Tibial nerve (tissue), 4 donors: ENCODE measurements at regions not wholly inside any gene's neighbourhood (a gene's known extent, or its start where the extent isn't known, plus 50 kb on each side); places are given as distances from the start of the nearest gene placed in this dataset.

ENCODE experiments used
- DNase-seq, 2 donors: peaks; one replicate each; pipeline ENCODE4 v3.0.0-alpha.2; 2019; ENCODE audit warnings: low spot score in 2 of 2
- H3K27ac ChIP-seq, 4 donors: fragments of 200-600 bp; sonication (generic) in 3 of 4; one replicate each; pipeline ENCODE4 v1.5.1; 2017 to 2019; ENCODE audit warnings: mild to moderate bottlenecking in 1 of 4
- H3K27me3 ChIP-seq, 2 donors: fragments of 200-600 bp; sonication (generic) in 1 of 2; one replicate each; pipeline versions ENCODE4 v1.5.1 to v1.6.0; 2017 to 2019
- H3K36me3 ChIP-seq, 3 donors: fragments of 200-600 bp; sonication (generic); one replicate each; pipeline ENCODE4 v1.5.1; 2018 to 2019
- H3K4me1 ChIP-seq, 4 donors: fragments of 200-600 bp; sonication (generic) in 3 of 4; one replicate each; pipeline ENCODE4 v1.5.1; 2017 to 2019
- H3K4me3 ChIP-seq, 4 donors: fragments of 200-600 bp; sonication (generic) in 3 of 4; one replicate each; pipeline ENCODE4 v1.5.1; 2017 to 2019; ENCODE audit warnings: mild to moderate bottlenecking in 1 of 4, moderate library complexity in 1 of 4
- H3K9me3 ChIP-seq, 4 donors: fragments of 200-600 bp; sonication (generic) in 3 of 4; one replicate each; pipeline ENCODE4 v1.5.1; 2017 to 2019
- CTCF ChIP-seq, 5 experiments: fragments of 200-600 bp in 3 of 5; fragments of 450-650 bp in 2 of 5; sonication (generic) in 3 of 5; IDR thresholded peaks; one replicate each; pipeline ENCODE4 v1.5.1; 2016 to 2019; ENCODE audit warnings: antibody characterized with exemption in 5 of 5, mild to moderate bottlenecking in 3 of 5, moderate library complexity in 2 of 5
- EP300 ChIP-seq, 2 donors: sonication (generic); formaldehyde crosslinking; IDR thresholded peaks; one replicate each; pipeline ENCODE4 v1.6.1; 2017; ENCODE audit warnings: antibody characterized with exemption in 2 of 2, mild to moderate bottlenecking in 1 of 2
- POLR2A ChIP-seq, 2 donors: fragments of 450-650 bp; IDR thresholded peaks; one replicate each; pipeline ENCODE4 v1.6.1; 2017; ENCODE audit warnings: antibody characterized with exemption in 2 of 2, mild to moderate bottlenecking in 2 of 2, moderate library complexity in 2 of 2
- WGBS, 2 donors: methylation state at CpG; one replicate each; pipeline ENCODE4 v1.1.5; 2018; 5-methylcytosine and 5-hydroxymethylcytosine counted together

GRCh38 chr12:70049596-70050360 lies 193.5 kb upstream of the CNOT2 start:
- no peaks in the 10 kb centered on the region for H3K36me3 ChIP-seq
- H3K4me1 ChIP-seq: peaks cover 0 to 7% (median 0%) of the 10 kb centered on the region in 4 donors
- no peaks in the 10 kb centered on the region for H3K27me3 ChIP-seq
- H3K27ac ChIP-seq: no peak overlapping the region
- no peak overlapping the region for H3K4me3 ChIP-seq
- WGBS, 2 donors: 89 to 90% methylated on average over 5 of the region's 5 CpGs
- no peak for DNase-seq
- H3K9me3 ChIP-seq: no peaks in the 10 kb centered on the region
- TF ChIP-seq EP300 (IDR thresholded peaks at IDR 0.05) (no peak), POLR2A (IDR thresholded peaks at IDR 0.05) (no peak), CTCF (IDR thresholded peaks at IDR 0.05) (no peak)

- Histone ChIP-seq H3K9me3 (no peaks in the 10 kb centered on the region), H3K27me3 (no peaks in the 10 kb centered on the region), H3K4me1 (no peaks in the 10 kb centered on the region), H3K27ac (peak overlapping the region in 1 of 4 donors; percentile 9), H3K4me3 (no peak overlapping the region), H3K36me3 (no peaks in the 10 kb centered on the region)
- WGBS, 2 donors: 80 to 81% methylated on average over 1 of the region's 1 CpG
- DNase-seq: no peak
- TF ChIP-seq POLR2A (IDR thresholded peaks at IDR 0.05): no peak
- no peak for TF ChIP-seq EP300 (IDR thresholded peaks at IDR 0.05)
- TF ChIP-seq CTCF (IDR thresholded peaks at IDR 0.05): no peak
These were observed 190.8 kb upstream of the CNOT2 start for GRCh38 chr12:70052476-70052875.

- H3K27me3 ChIP-seq: no peaks in the 10 kb centered on the region
- H3K27ac ChIP-seq: peak overlapping the region in 1 of 4 donors; percentile 32
- TF ChIP-seq EP300 (IDR thresholded peaks at IDR 0.05) (peak in 1 of 2 donors; percentile 74), CTCF (IDR thresholded peaks at IDR 0.05) (no peak)
- WGBS, 2 donors: 60 to 73% methylated on average over 4 of the region's 4 CpGs
- H3K36me3 ChIP-seq: no peaks in the 10 kb centered on the region
- DNase-seq: peak in 1 of 2 donors; percentile 68
- no peak overlapping the region for H3K4me3 ChIP-seq
- no peaks in the 10 kb centered on the region for H3K4me1 ChIP-seq
- no peaks in the 10 kb centered on the region for H3K9me3 ChIP-seq
These were observed 190.2 kb upstream of the CNOT2 start for GRCh38 chr12:70052931-70053497.

- WGBS, 2 donors: 41 to 59% methylated on average over 1 of the region's 1 CpG
- Histone ChIP-seq H3K36me3 (no peaks in the 10 kb centered on the region), H3K27me3 (no peaks in the 10 kb centered on the region), H3K9me3 (peaks cover 0 to 8% (median 0%) of the 10 kb centered on the region in 4 donors), H3K4me3 (no peak overlapping the region), H3K27ac (no peak overlapping the region), H3K4me1 (no peaks in the 10 kb centered on the region)
- DNase-seq: no peak
- TF ChIP-seq EP300 (IDR thresholded peaks at IDR 0.05): no peak
- no peak for TF ChIP-seq CTCF (IDR thresholded peaks at IDR 0.05)
These were observed 183.9 kb upstream of the CNOT2 start for GRCh38 chr12:70059373-70059772.

GRCh38 chr12:70060634-70061033 lies 182.6 kb upstream of the CNOT2 start:
- H3K27me3 ChIP-seq: no peaks in the 10 kb centered on the region
- H3K9me3 ChIP-seq: peaks cover 0 to 8% (median 0%) of the 10 kb centered on the region in 4 donors
- H3K27ac ChIP-seq: no peak overlapping the region
- no peak overlapping the region for H3K4me3 ChIP-seq
- no peaks in the 10 kb centered on the region for H3K36me3 ChIP-seq
- TF ChIP-seq POLR2A (IDR thresholded peaks at IDR 0.05): no peak
- TF ChIP-seq EP300 (IDR thresholded peaks at IDR 0.05): no peak
- no peak for TF ChIP-seq CTCF (IDR thresholded peaks at IDR 0.05)
- WGBS, 2 donors: 81 to 89% methylated on average over 1 of the region's 1 CpG
- no peak for DNase-seq
- no peaks in the 10 kb centered on the region for H3K4me1 ChIP-seq
